LHCN-M2 (cell line): ENCODE measurements at regions not wholly inside any gene's neighbourhood (a gene's known extent, or its start where the extent isn't known, plus 50 kb on each side); places are given as distances from the start of the nearest gene placed in this dataset.

Experiments used
- DNase-seq: peaks from one replicate; pipeline ENCODE4 v3.0.0-alpha.2; 2012; ENCODE audit warnings: low read depth

- DNase-seq: no peak
Measured at GRCh38 chr6:10048370-10049297, 366.2 kb downstream of the TFAP2A start.

DNA sequence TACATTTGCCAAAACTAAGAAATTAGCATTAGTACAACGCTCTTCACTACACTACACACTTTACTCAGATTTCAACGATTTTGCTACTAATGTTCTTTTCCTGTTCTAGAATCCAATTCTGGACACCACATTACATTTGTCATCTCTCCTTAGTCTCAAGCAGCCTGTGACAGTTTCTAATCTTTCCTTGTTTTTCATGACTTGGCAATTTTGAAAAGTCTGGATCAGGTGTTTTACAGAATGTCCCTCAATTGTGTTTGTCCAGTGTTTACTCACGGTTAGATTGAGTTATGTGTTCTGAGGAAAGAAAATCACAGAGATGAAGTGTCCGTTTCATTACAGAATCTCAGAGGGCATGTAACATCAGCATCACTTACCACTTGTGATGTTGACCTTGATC lies 372.6 kb downstream of the TFAP2A start:
- no peak for DNase-seq

GRCh38 chr6:10033223-10033829 lies 381.5 kb downstream of the TFAP2A start:
- DNase-seq: no peak

GRCh38 chr6:10031617-10032016 lies 383.3 kb downstream of the TFAP2A start:
- DNase-seq: no peak

DNA sequence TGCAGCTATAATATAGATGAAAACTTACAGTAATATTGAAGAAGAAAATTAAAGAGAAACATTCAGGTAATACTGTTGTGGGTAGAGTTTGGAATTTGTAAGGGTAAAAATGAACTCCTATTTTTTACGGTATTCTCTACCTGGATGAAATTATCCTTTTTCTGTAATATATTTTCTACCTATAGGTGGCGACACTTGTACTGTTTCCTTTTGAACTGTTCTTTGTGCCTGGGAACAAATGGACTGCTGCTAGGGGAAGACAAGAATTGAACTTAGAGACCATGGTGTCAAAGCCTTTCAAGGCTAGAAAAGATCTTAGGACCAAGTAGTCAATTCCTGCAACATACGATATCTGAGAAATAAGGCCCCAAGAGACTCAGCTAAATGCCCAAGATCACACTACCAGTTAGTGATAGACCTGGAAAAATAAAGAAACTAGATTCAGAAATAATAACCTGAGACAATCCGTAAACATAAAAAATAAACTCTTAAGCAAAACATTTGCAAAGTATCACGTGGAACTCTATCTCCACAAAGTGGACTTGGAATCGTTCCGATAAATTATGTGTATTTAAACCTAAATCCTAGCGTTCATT lies 383.8 kb downstream of the TFAP2A start:
- peak; percentile 4 for DNase-seq

DNA sequence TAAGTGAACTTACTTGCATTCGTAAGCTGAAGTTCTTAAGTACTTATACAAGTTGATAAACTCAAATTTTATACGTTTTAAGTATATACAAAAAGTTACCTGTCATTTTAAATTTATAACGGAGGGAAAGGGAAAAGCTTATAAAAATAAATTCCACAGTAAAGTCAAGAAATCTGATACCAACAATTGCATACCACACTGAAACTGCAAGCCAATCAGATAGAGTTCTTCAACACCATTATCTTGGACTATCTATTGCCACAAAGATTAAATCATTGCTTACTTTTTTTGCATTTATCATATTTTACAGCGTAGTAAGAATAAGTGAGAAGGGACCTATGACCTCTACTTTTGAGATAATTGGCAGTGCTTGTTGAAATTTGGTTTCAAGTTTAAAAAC lies 386.7 kb downstream of the TFAP2A start:
- no peak for DNase-seq

- no peak for DNase-seq
Measured at GRCh38 chr6:10019851-10020250, 395.0 kb downstream of the TFAP2A start.

GRCh38 chr6:10014557-10014956 lies 400.3 kb downstream of the TFAP2A start:
- peak; percentile 75 for DNase-seq

DNA sequence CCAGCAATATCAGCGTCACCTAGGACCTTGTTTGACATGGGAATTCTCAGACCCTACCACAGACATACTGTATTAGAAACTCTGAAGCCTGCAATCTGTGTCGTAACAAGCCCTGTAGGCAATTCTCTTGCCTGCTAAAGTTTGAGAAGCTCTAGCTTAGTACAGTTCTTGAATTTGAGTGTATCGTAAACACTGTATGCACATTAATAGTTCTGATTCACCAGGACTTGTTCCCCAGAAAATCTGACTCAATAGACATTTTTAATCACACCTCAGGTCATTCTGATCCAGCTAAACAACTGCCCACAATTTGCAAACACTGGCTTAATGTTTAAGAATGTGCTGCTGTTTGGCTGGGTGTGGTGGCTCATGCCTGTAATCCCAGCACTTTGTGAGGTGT lies 414.3 kb downstream of the TFAP2A start:
- DNase-seq: peak; percentile 0

DNA sequence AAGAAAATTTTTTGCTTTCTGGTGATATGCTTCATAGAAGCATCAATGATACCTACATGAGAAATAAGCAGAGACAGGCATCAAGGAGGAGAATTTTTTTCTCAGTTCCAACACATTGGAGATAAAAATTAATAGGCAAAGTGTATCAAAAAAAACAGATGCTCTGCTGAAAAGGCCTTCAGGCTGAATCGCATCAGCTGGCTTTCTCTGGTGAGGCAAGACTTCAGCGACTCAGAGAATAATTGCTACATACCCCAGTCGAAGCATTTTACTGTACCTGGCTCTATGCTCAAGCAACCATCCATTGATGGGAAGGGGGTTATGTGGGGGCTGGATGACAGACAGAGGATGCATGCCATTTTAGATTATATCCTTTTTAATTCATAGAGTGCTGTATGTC lies 415.1 kb downstream of the TFAP2A start:
- no peak for DNase-seq

DNA sequence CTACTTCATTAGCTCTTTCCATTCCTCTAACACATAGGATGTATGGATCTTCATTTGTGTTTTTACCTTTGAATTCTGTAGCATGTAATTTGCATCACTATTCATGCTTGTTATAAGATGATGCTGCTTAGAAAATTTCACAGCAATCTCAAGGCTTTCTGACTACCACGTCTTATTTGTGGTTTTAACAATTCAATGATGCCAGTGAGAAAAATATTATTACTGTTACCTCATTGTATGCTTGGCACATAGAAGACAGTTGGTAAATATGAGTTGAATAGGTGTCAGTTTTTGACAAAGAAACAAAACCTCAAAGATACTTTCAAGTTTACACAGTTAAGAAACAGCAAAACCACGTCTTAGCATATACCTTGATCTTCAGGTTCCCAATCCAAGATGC lies 428.6 kb downstream of the TFAP2A start:
- no peak for DNase-seq

DNA sequence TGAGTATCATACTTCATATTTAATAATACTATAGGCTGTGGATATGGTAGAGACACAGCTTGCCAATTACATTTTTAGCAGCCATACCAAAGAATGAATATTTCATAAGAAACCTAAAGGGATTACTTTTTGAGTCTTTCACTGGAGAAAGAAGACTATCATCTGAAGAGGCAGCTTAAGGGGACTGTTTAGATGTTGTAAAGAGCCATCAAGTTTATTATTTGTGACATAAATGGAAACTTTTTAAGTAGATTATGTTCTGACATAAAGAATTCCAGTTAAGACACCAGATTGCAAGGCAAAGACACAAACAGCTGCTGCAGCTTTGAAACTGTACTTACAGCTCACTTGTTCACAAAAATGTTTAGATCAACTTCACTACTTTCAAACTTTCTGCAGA lies 429.4 kb downstream of the TFAP2A start:
- DNase-seq: no peak

GRCh38 chr6:9984607-9985006 lies 430.3 kb downstream of the TFAP2A start:
- DNase-seq: no peak

DNA sequence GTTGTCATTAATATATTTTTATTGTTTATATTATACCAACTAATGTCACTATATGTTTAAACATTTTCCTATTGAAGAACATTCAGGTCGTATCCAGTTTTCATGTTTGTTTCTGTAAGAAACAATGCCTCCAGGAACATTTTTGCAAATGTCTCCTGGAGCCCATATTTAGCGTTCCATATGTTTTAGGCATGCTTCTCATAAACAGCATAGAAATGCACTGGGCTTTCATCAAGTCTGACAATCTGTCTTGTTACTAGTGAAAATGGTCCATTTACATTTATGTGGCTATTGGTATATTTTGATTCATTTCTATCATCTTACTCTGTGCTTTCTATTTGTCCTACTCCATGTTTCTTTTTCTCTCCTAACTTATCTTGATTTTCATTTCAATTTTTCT lies 431.7 kb downstream of the TFAP2A start:
- no peak for DNase-seq

DNA sequence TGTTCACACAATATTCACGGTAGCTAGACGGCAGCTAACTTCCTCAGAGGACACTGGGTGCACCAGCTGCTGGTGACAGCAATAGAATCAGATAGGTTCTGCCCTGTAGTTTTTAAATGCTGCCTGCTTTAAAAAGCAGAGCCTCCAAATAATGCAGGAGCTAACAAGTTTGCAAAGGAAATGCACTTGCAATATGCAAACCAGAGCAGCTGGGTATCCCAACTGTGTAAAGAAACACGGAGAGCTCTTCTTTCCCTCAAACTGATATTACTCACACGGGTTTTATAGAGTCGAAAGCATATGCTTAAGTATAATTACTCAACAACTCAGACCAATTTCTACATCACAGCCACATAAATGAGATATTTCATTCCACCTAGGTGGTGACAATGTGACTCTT lies 432.7 kb downstream of the TFAP2A start:
- DNase-seq: no peak

- no peak for DNase-seq
Measured at GRCh38 chr6:9979996-9980395, 434.9 kb downstream of the TFAP2A start.

- DNase-seq: no peak
Measured at GRCh38 chr6:9978480-9978879, 436.4 kb downstream of the TFAP2A start.

- DNase-seq: no peak
Measured at GRCh38 chr6:9977411-9977810, 437.5 kb downstream of the TFAP2A start.

GRCh38 chr6:9961646-9962045 lies 453.2 kb downstream of the TFAP2A start:
- DNase-seq: no peak

DNA sequence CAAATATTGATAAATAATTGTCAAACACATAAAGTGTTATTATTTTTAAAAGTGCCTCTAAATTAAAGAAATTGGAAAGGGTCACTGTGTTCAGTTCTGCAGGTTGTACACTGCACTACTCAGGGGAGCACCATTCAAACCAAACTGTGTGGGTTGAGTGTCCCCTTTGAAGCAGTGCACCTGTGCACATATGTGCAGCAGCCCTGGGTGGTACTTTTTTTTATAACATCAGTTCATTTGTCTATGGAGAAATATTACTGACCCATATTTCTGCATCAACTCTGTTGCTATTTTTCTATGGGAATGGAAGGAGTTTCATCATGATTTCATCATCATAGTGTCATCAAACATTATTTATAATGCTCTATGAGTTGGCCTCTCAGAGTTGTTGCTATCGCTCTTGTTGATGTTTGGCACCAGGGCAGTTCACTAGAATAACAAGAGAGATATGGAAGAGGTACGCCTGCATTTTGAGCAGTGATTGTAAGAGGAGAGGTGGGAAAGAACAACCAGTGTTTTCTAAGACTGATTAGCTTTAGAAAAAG lies 457.6 kb downstream of the TFAP2A start:
- DNase-seq: no peak

- DNase-seq: no peak
Measured at GRCh38 chr6:9948678-9949077, 466.2 kb downstream of the TFAP2A start.

- DNase-seq: no peak
Measured at GRCh38 chr6:9943986-9944385, 470.9 kb downstream of the TFAP2A start.

DNA sequence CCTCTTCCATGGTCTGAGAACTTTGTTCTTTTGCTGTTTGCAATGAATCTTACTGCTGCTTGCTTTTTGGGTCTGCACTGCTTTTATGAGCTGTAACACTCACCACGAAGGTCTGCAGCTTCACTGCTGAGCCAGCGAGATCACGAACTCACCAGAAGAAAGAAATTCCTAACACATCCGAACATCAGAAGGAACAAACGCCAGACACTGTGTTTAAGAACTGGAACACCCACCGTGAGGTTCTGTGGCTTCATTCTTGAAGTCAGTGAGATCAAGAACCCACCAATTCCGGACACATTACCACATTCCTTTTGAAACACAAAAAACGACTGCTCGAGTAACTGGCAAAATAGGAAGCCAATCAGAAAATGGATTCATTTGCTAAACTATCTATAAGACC lies 471.8 kb downstream of the TFAP2A start:
- DNase-seq: no peak
